ENCODE measurements at regions not wholly inside any gene's neighbourhood (a gene's known extent, or its start where the extent isn't known, plus 50 kb on each side); places are given as distances from the start of the nearest gene placed in this dataset.

DNA sequence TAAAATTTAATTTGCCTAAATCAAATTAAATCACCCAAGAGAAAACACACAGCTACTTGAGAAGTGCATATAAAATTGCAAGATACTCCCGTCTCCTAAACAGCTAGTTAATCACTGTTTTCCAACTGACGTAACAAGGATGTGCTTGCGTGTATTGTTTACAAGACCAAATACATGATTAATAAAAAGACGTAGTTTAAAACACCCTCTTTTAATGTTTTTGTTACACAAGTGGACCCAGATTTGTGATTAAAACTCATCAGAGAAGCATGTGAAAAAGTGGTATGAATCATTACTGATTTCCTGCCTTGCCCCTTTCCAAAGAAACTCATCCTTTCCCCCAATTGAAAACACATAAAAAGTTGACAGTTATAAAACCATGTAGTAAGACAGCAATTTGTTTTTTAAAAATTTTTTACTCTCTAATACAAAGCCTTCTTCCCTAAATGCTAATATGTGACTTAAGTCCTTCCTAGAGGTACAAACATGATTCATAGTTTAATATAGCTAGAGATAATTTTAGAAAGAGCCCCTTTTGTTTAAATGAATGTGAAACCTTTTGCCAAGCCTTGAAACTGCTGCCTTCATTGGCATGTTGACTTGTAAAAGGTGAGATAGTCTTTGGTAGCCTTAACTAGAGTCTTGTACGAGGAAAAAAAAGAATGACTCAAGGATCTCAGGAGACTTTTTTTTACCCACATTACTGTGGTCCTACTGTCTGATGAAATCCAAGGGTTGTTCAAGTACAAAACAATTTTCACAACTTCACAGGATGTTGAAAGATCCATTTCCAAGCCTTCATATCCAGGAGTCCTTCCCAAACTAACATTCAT, 61.4 kb upstream of the FST start:
- DNase-seq = no peak

DNA sequence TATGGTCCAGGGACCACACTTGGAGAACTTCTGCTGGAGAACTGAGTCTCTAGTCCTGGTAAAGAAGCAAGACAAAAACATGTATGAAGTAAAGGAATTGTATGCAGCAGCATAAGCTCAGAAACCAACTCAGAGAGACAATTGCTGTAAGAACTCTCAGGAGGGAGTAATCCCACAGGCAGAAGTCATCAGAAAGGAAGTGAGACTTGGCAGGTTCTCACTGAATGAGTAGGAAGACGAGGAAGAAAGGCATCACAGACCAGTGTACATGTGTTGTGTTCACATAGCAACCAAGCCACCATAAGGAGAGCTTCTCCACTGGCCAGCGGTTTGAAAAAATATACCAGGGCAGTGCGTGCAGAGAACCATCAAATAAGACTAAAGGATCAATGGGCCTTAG, 57.9 kb upstream of the FST start:
- DNase-seq = no peak

DNA sequence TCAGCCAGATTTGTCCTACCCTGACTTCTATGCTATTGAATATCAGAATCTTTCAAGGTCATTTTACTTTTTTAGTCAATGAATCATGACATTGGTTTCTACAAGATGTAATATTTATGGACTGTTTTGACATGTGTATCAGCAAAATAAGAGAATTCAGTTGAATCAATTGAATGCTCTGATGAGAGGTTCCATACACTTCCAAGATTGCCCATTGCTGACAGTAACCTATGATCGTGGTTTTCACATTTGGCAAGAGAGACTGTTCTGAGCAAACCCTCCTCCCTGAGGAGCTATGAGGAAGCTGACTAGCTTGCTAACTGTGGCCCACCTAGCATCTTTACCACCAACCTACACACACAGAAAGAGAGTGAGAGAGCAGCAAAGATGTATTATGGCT, 56.7 kb upstream of the FST start:
- DNase-seq = no peak

DNA sequence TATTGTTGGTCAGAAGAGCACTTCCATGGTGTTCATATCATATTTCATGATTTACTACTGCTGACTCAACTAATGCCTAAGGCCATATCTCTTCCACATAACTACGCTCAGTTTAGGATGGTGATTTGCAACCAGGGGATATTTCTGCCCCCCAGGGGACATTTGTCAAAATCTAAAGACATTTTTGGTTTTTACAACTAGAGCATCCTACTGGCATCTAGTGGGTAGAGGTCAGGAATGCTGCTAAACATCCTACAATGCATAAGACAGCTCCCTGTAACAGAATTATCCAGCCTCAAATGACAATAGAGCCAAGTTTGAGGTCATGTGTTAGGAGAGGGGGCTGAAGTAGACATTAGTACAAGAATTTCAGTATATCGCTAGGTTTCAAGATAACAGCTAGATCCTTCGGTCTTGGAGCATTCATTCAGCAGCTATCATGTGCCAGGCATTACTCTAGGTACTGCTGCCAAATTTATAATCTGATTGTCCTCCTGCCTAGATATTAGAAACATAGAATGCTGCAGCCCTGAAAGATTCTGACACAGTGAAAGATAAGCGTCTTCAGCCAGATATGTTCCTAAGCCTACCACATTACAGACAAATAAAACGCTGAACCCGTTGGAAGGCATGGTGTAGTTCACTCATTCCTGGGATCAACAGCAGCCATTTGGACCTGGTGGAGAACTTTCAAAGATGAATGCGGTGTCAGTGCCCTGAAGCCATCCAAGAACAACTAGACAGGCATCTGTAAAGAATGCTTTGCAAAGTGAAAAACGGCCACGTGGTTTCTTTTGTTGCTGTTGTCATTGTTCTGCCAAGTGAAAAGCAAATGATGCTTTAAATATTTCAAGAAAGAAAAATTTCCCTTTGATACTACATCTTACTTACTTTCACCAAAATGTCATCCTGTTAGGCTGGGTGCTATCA, 55.5 kb upstream of the FST start:
- DNase-seq = no peak

DNA sequence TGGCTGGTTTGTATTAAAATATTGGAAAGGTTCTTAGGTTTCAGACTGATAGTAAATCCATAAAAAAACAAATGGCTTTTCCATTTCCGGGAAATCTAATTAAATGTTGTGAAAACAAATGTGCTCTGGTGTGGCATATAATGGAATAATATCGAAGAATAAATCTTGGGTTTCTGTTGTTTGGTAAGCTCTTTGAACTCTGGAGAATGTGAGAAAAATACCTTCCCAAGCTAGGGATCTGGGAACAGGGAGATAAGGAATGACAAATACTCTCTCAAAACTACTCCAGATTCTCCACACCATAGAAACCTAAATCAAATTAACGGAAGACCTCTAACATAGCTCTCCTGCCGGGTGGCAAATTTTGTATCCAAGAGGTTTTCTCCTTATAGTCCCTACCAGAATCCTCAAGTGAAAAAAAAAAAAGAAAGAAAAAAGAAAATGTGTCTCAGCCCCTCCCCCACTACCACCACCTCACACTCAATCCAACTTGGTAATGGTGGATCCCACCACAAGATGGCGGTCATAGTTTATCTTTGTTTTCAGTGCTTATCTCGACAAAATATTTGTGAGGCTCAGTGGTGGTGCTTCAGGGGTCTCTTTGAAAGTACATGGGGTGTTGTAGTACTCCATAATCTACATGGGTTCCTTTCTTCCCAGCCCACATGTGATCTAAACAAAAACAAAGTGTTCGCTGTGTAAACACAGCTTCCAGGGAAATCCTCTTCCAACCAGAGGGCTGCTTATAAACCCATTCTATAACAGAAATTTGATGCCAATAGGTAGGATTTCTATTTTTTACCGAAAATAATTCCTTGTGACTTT, 54.5 kb upstream of the FST start:
- peak in 1 of 5 experiments; percentile 11 for DNase-seq

DNA sequence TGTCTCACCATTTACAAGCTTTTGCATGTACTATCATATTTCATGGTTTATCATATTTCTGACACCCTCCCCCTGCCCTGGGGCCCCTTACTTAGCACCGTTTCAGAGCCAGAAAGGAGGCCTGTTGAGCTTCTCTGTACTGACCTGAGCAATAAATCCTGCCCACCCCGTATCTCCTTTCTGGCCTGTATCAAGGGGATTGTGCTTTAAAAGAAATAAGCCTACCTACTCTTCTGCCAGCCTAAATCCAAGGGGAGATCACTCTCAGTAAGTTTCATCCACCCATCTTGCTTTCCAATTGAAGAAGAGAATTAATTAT, 54.0 kb upstream of the FST start:
- DNase-seq = no peak

DNA sequence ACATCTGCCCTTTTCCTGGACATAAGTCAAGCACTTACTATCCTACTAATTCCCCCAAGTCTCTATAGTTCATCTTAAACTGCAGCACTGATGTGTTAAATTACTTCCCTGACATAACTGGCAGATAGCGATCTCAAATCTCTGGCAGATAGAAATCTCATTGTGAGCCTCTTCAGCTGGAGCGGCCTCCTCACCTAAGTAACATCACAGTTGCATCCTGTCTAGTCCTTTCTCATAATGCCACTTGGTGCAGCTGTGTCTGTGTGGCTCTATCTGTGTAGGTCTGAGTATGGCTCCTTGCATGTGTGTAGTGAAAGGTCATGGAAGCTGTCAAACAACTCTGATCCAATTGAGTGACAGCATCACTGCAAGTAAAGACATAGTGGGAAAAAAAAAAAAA, 53.6 kb upstream of the FST start:
- DNase-seq = peak in 1 of 5 experiments; percentile 45

DNA sequence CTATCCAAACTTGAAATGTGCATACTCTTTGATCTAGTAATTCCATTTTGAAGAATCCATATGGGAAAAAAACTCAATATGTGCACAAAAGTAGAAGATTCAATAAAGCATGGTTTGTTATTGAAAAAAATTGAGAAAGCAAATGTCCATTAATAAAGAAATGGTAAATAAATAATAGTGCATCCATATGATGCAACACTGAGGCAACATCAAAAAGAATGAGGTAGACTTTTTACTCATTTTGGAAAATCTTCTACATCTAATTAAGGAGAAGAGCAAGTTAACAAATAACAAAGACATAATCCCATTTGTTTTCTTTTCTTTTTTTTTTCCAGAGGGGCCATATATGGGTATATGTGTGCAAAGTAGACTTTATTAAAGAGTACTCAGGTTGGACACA, 52.5 kb upstream of the FST start:
- no peak for DNase-seq

DNA sequence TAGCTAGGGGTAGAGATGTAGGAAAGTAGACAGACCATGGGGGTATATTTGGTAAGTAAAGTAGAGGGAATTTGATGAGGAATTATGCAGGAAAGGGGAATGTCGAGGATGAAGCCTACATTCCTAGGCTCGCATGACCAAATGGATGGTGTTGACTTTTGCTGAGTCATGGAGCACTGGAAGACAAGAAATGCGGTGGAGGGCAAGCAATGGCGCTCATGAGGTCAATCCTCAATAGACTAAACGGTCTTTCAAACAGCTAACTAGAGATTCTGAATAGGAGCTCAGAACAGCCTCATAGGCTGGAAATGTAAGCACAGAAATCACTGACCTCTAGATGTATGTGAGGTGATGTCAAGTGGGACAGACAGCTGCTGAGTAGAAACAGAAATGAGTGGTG, 50.7 kb upstream of the FST start:
- no peak for DNase-seq

DNA sequence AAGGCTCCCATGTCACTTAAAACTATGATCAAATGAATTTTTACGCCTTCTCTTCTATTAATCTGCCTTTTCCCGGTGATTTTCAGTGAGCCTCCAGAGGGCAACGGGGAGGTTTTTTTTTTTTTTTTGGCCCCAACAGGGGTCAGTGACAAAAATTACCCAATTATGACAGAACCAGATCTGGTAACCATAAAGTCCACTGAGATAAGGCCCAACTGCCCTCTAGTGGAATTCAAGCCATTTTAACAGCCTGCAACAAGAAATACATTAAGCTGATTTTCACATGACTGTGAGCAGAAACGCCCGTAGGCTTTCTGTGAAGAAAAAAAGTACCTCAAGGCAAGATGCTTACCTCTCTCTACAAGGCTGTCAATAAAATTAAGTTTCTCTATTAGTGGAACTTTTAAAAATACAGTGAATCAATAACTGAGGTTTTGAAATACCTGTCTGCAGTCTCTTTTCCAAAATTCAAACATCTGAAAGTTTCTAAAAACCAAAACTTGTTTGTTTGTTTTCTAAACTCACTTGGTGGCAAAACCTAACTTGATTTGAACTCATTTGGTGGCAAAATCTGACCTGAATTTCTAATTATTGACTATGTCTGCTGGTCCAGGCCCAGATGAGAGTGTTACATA, 49.7 kb upstream of the FST start:
- DNase-seq = no peak

Data from T-helper 2 cell (primary cell).